ENCODE measurements at regions not wholly inside any gene's neighbourhood (a gene's known extent, or its start where the extent isn't known, plus 50 kb on each side); places are given as distances from the start of the nearest gene placed in this dataset.

- H3K9ac ChIP-seq (ENCODE audit: low read depth, low read length): no peak overlapping the region
- peaks cover 78% of the 10 kb centered on the region for H3K79me2 ChIP-seq (ENCODE audit: insufficient read depth, low read length)
- no peak for DNase-seq
- peaks cover 8% of the 10 kb centered on the region for H3K9me3 ChIP-seq (ENCODE audit: insufficient read depth, low read length, severe bottlenecking)
- peaks cover 67% of the 10 kb centered on the region for H3K4me1 ChIP-seq (ENCODE audit: insufficient read depth, low read length)
- no peak for ATAC-seq (ENCODE audit: insufficient read depth, low read depth)
- no peak overlapping the region for H2AFZ ChIP-seq (ENCODE audit: low read depth, low read length)
- H3K4me3 ChIP-seq (ENCODE audit: low read depth in 1 of 2, low read length in 2 of 2): no peak overlapping the region
- peaks cover 3% of the 10 kb centered on the region; the same call in 1 of the 2 replicates for H4K20me1 ChIP-seq (ENCODE audit: insufficient read depth, low read length)
- H3K4me2 ChIP-seq (ENCODE audit: insufficient read depth, low read length): no peak overlapping the region
- H3K27ac ChIP-seq (ENCODE audit: low read length): peak overlapping the region; percentile 20; the same call in 1 of the 2 replicates
- TF ChIP-seq, protein P1, sequence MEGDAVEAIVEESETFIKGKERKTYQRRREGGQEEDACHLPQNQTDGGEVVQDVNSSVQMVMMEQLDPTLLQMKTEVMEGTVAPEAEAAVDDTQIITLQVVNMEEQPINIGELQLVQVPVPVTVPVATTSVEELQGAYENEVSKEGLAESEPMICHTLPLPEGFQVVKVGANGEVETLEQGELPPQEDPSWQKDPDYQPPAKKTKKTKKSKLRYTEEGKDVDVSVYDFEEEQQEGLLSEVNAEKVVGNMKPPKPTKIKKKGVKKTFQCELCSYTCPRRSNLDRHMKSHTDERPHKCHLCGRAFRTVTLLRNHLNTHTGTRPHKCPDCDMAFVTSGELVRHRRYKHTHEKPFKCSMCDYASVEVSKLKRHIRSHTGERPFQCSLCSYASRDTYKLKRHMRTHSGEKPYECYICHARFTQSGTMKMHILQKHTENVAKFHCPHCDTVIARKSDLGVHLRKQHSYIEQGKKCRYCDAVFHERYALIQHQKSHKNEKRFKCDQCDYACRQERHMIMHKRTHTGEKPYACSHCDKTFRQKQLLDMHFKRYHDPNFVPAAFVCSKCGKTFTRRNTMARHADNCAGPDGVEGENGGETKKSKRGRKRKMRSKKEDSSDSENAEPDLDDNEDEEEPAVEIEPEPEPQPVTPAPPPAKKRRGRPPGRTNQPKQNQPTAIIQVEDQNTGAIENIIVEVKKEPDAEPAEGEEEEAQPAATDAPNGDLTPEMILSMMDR (IDR thresholded peaks at IDR 0.05; ENCODE audit: borderline replicate concordance, extremely low read depth, low read length, poor library complexity, severe bottlenecking): no peak
- TF ChIP-seq EZH2 (IDR thresholded peaks at IDR 0.05; ENCODE audit: borderline replicate concordance, low read depth, low read length, severe bottlenecking): no peak
- H3K36me3 ChIP-seq (ENCODE audit: insufficient read depth, low read length): 0 out of 2 replicates have a peak, but pooled peaks cover 9% of the 10 kb centered on the region
- no peaks in the 10 kb centered on the region for H3K27me3 ChIP-seq (ENCODE audit: insufficient read depth, low read length, poor library complexity)
Observed at GRCh38 chr14:71597955-71598660, 334.1 kb upstream of the RGS6 start.

GRCh38 chr14:71600309-71600708 is 331.9 kb upstream of the RGS6 start:
- H3K4me3 ChIP-seq (ENCODE audit: low read depth in 1 of 2, low read length in 2 of 2): no peak overlapping the region
- ATAC-seq (ENCODE audit: insufficient read depth, low read depth): no peak
- H3K9ac ChIP-seq (ENCODE audit: low read depth, low read length): no peak overlapping the region
- H3K9me3 ChIP-seq (ENCODE audit: insufficient read depth, low read length, severe bottlenecking): peaks cover 8% of the 10 kb centered on the region
- no peak overlapping the region for H3K4me2 ChIP-seq (ENCODE audit: insufficient read depth, low read length)
- DNase-seq: no peak
- 0 out of 2 replicates have a peak, but pooled peaks cover 9% of the 10 kb centered on the region for H3K36me3 ChIP-seq (ENCODE audit: insufficient read depth, low read length)
- peaks cover 84% of the 10 kb centered on the region for H3K79me2 ChIP-seq (ENCODE audit: insufficient read depth, low read length)
- no peaks in the 10 kb centered on the region for H4K20me1 ChIP-seq (ENCODE audit: insufficient read depth, low read length)
- H3K27me3 ChIP-seq (ENCODE audit: insufficient read depth, low read length, poor library complexity): no peaks in the 10 kb centered on the region
- no peak overlapping the region for H3K27ac ChIP-seq (ENCODE audit: low read length)
- peaks cover 60% of the 10 kb centered on the region for H3K4me1 ChIP-seq (ENCODE audit: insufficient read depth, low read length)
- H2AFZ ChIP-seq (ENCODE audit: low read depth, low read length): no peak overlapping the region
- no peak for TF ChIP-seq EZH2 (IDR thresholded peaks at IDR 0.05; ENCODE audit: borderline replicate concordance, low read depth, low read length, severe bottlenecking)
- TF ChIP-seq, protein P1 (IDR thresholded peaks at IDR 0.05; ENCODE audit: borderline replicate concordance, extremely low read depth, low read length, poor library complexity, severe bottlenecking): no peak

DNA sequence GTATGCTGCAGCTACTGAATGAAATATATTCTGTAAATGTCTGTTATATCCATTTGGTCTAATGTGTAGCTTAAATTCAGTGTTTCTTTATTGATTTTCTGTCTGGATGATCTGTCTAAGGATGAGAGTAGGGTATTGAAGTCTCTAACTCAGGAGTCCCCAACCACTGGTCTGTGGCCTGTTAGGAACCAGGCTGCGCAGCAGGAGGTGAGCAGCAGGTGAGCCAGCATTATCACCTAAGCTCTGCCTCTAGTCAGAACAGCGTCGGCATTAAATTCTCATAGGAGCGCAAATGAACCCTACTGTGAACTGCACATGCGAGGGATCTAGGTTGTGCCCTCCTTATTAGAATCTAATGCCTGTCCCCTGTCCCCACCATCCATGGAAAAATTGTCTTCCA is 329.7 kb upstream of the RGS6 start:
- 0 out of 2 replicates have a peak overlapping the region, but pooled peaks have one; percentile 27 for H3K27ac ChIP-seq (ENCODE audit: low read length)
- H3K4me3 ChIP-seq (ENCODE audit: low read depth in 1 of 2, low read length in 2 of 2): no peak overlapping the region
- no peak overlapping the region for H3K9ac ChIP-seq (ENCODE audit: low read depth, low read length)
- H4K20me1 ChIP-seq (ENCODE audit: insufficient read depth, low read length): no peaks in the 10 kb centered on the region
- ATAC-seq (ENCODE audit: insufficient read depth, low read depth) (no peak), DNase-seq (no peak)
- peaks cover 70% of the 10 kb centered on the region for H3K4me1 ChIP-seq (ENCODE audit: insufficient read depth, low read length)
- TF ChIP-seq, protein P1 (IDR thresholded peaks at IDR 0.05; ENCODE audit: borderline replicate concordance, extremely low read depth, low read length, poor library complexity, severe bottlenecking): no peak
- no peak for TF ChIP-seq EZH2 (IDR thresholded peaks at IDR 0.05; ENCODE audit: borderline replicate concordance, low read depth, low read length, severe bottlenecking)
- no peaks in the 10 kb centered on the region for H3K27me3 ChIP-seq (ENCODE audit: insufficient read depth, low read length, poor library complexity)
- no peak overlapping the region for H2AFZ ChIP-seq (ENCODE audit: low read depth, low read length)
- no peak overlapping the region for H3K4me2 ChIP-seq (ENCODE audit: insufficient read depth, low read length)
- peaks cover 74% of the 10 kb centered on the region for H3K79me2 ChIP-seq (ENCODE audit: insufficient read depth, low read length)
- H3K9me3 ChIP-seq (ENCODE audit: insufficient read depth, low read length, severe bottlenecking): peaks cover 8% of the 10 kb centered on the region
- 0 out of 2 replicates have a peak, but pooled peaks cover 9% of the 10 kb centered on the region for H3K36me3 ChIP-seq (ENCODE audit: insufficient read depth, low read length)

All from DND-41 (cell line).